Lower leg skin (tissue), 3 donors: ENCODE measurements at regions not wholly inside any gene's neighbourhood (a gene's known extent, or its start where the extent isn't known, plus 50 kb on each side); places are given as distances from the start of the nearest gene placed in this dataset.

Source experiments
- POLR2A ChIP-seq, 2 donors: fragments of 450-650 bp; IDR thresholded peaks; one replicate each; pipeline ENCODE4 v1.6.1; 2016 to 2017; ENCODE audit warnings: antibody characterized with exemption in 2 of 2, mild to moderate bottlenecking in 1 of 2, moderate library complexity in 1 of 2
- TF ChIP-seq, protein P1 (sequence below), 3 donors: fragments of 450-650 bp; IDR thresholded peaks; one replicate each; pipeline ENCODE4 v1.5.1; 2016; ENCODE audit warnings: antibody characterized with exemption in 3 of 3, mild to moderate bottlenecking in 3 of 3, moderate library complexity in 2 of 3

DNA sequence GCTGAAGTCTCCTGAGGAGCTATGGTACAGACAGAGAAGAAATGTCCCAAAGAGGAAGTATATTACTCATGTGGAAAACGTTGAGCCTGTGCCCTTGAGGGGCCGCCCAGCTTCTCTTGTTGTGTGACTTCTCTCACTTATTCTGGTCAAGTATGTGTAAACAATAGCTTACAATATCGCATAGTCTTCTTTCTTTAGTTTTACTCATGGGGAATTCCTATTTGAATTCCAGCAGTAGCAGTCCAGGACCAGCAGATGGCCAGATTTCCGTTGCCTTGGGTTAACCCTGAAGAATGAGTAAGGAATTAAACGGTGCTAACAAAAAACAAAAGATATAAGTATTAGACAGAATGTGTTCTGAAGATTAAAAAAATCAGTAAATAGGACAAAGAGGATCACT lies 522.0 kb upstream of the GJE1 start:
- TF ChIP-seq, protein P1, sequence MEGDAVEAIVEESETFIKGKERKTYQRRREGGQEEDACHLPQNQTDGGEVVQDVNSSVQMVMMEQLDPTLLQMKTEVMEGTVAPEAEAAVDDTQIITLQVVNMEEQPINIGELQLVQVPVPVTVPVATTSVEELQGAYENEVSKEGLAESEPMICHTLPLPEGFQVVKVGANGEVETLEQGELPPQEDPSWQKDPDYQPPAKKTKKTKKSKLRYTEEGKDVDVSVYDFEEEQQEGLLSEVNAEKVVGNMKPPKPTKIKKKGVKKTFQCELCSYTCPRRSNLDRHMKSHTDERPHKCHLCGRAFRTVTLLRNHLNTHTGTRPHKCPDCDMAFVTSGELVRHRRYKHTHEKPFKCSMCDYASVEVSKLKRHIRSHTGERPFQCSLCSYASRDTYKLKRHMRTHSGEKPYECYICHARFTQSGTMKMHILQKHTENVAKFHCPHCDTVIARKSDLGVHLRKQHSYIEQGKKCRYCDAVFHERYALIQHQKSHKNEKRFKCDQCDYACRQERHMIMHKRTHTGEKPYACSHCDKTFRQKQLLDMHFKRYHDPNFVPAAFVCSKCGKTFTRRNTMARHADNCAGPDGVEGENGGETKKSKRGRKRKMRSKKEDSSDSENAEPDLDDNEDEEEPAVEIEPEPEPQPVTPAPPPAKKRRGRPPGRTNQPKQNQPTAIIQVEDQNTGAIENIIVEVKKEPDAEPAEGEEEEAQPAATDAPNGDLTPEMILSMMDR (IDR thresholded peaks at IDR 0.05): no peak
- no peak for TF ChIP-seq POLR2A (IDR thresholded peaks at IDR 0.05)
